NCI-H2196 treated with DMSO at 0.1 percent for 48 hours (cell line): ENCODE measurements at regions not wholly inside any gene's neighbourhood (a gene's known extent, or its start where the extent isn't known, plus 50 kb on each side); places are given as distances from the start of the nearest gene placed in this dataset.
"Not testable (repeated sequence)": the region's sequence is repeated elsewhere in the genome, so short reads cannot be mapped to it uniquely, and the experiment has no call there.

Source experiments
- DNase-seq: peaks from one replicate; lab custom pipeline; 2025; ENCODE audit not compliant: unreplicated experiment; lab: John Stamatoyannopoulos, UW

- no peak for DNase-seq
Observed at GRCh38 chr2:107694667-107695066, 132.0 kb upstream of the RGPD4 start.

GRCh38 chr2:107697385-107697784 lies 129.3 kb upstream of the RGPD4 start:
- DNase-seq, result no peak

- DNase-seq, result no peak
Observed at GRCh38 chr2:107698861-107699260, 127.8 kb upstream of the RGPD4 start.

GRCh38 chr2:107700073-107700472 lies 126.6 kb upstream of the RGPD4 start:
- no peak for DNase-seq

DNA sequence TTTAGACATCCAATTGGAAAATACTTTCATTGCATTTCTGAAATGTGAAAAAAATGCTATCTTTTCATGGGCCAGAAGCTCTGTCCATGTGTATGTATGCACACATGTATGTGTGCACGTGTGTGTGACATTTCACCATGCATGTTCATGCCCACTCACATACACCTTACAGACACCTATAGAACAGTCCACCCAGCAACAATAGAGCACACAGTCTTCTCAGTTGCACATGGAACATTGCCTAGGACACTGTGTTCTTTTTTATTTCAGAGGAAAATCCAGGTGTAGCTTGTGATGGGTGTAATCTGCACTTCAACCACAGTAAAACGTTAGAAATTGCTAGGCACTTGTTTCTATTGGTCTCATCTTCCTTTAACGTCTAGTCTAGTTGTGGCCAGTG lies 114.8 kb upstream of the RGPD4 start:
- no peak for DNase-seq

GRCh38 chr2:107712857-107713256 lies 113.8 kb upstream of the RGPD4 start:
- DNase-seq, result peak; percentile 21

- DNase-seq, result no peak
Observed at GRCh38 chr2:107717661-107718060, 109.0 kb upstream of the RGPD4 start.

- no peak for DNase-seq
Observed at GRCh38 chr2:107719141-107719540, 107.6 kb upstream of the RGPD4 start.

DNA sequence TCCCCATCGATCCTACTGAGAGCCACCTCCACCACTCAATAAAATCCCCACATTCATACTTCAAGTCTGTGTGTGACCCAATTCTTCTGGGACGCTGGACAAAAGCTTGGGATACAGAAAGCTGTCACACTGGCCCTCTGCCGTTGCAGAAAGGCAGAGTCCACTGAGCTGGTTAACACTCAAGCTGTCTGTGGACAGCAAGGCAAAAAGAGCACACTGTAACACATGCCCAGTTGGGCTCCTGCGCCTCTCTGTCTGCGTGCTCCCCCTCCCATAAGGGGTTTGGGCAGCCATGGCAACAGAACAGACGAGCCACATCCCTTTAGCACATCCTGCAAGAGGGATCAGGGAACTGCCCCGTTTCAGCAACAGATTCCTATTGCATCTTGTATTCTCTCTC lies 106.9 kb upstream of the RGPD4 start:
- no peak for DNase-seq

GRCh38 chr2:107721178-107721577 lies 105.5 kb upstream of the RGPD4 start:
- no peak for DNase-seq

DNA sequence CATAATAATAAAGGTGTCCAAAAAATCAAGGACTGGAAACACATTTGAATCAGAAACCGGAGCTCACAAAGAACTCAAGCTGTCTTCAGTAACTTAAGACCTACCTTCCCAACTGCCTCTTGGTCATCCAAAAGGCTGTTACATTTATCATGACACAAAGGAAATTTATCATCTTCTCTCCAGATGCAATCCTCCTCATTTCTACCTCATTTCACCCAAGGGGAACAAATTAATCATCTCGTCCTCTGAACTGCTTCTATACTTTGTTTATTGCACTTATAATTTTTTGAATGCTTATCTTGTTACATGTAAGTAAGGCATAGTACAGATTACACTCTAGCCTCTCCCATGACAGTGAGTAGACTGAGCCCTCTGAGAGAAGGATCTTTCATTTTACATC lies 105.1 kb upstream of the RGPD4 start:
- DNase-seq, result no peak

GRCh38 chr2:107725824-107726223 lies 100.9 kb upstream of the RGPD4 start:
- DNase-seq, result not testable (repeated sequence)

- no peak for DNase-seq
Observed at GRCh38 chr2:107727318-107727717, 99.4 kb upstream of the RGPD4 start.

- DNase-seq, result no peak
Observed at GRCh38 chr2:107728586-107728985, 98.1 kb upstream of the RGPD4 start.

- no peak for DNase-seq
Observed at GRCh38 chr2:107729440-107729839, 97.3 kb upstream of the RGPD4 start.

DNA sequence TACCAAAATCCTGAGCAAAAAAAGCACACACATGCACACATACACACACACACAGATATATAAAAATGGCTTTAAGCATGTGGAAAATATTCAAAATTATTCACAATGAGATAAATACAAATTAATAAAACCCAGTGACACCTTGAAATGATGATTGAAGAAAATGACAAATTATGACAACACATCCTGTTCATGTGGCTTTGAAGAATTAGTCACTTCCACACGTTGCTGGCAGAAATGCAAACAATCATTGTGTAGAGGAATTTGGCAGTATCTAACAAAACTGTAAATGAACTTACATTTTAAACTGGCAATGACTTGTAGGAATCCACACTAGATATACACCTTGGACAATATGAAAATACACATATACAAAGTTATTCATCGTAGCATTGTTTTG lies 95.8 kb upstream of the RGPD4 start:
- DNase-seq, result no peak

GRCh38 chr2:107731435-107731834 lies 95.3 kb upstream of the RGPD4 start:
- no peak for DNase-seq

DNA sequence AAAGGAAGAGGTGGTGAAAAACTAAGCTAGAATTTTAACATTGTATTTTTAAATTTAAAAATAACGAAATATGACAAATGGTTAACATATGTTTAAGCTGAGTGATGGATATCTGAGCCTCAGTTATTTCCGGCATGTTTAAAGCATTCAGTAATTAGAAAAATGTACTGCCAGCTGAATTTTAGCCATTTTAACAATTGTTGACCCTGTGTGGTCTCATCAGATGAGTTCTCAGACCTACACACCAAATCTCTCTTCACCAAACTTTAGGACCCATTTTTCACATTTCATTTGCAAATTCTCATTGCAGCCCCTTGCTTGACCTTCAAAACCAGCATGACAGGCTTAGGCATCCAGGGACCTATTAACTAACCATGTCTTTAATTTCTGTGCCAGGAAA lies 91.5 kb upstream of the RGPD4 start:
- DNase-seq, result no peak

DNA sequence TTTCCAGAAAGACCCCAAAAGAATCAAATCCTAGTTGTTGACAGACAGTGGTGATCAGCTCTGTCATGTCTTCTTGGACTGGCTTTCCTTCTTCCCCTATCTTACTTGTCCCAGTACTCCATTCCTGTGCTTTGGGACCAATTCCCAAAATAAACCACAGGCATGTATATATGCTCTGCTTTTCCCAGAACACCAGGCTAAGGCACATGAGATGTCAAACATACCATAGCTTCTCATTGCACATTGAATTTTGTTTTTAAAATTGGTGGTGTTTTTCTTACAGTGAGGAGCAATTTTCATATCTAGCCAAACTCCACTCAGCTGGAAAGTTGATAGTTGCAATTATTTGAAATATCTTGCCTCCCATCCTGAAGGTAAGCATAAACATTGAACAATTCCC lies 88.9 kb upstream of the RGPD4 start:
- no peak for DNase-seq

DNA sequence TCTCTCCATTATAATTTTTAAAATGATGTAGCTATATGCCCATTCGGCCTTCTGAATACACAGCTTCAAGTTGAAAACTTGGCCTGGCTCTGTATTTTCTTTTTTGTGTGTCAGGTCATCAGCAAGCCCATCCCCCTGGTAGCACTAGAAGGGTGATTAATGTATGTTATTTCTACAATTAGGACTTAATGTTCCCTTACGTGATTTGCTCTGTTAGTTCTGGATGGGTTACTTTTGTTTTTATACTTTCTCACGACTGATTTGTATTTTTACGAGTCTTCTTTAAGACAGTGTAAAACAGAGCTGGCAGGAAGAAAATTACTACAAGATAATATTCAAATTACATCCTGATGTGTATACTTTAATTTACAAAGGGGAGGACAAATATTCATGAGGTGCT lies 88.4 kb upstream of the RGPD4 start:
- no peak for DNase-seq

- no peak for DNase-seq
Observed at GRCh38 chr2:107740300-107740699, 86.4 kb upstream of the RGPD4 start.

GRCh38 chr2:107742460-107743027 lies 84.1 kb upstream of the RGPD4 start:
- DNase-seq, result no peak

DNA sequence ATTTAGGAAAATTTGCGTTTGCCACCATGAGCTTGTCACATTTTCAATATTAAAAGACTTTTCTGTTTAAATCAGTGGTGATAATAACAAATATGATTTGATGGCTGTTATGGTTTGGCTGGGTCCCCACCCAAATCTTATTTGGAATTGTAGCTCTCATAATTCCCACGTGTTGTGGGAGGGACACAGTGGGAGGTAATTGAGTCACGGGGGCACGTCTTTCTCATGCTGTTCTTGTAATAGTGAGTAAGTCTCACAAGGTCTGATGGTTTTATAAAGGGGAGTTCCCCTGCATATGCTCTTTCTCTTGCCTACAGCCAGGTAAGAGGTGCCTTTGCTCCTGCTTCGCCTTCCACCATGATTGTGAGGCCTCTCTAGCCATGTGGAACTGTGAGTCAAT lies 83.4 kb upstream of the RGPD4 start:
- no peak for DNase-seq

- DNase-seq, result no peak
Observed at GRCh38 chr2:107745100-107745499, 81.6 kb upstream of the RGPD4 start.
